ENCODE measurements at regions not wholly inside any gene's neighbourhood (a gene's known extent, or its start where the extent isn't known, plus 50 kb on each side); places are given as distances from the start of the nearest gene placed in this dataset.
A peak's percentile ranks its signal among the peaks of the same experiment; 100 is the strongest.

DNA sequence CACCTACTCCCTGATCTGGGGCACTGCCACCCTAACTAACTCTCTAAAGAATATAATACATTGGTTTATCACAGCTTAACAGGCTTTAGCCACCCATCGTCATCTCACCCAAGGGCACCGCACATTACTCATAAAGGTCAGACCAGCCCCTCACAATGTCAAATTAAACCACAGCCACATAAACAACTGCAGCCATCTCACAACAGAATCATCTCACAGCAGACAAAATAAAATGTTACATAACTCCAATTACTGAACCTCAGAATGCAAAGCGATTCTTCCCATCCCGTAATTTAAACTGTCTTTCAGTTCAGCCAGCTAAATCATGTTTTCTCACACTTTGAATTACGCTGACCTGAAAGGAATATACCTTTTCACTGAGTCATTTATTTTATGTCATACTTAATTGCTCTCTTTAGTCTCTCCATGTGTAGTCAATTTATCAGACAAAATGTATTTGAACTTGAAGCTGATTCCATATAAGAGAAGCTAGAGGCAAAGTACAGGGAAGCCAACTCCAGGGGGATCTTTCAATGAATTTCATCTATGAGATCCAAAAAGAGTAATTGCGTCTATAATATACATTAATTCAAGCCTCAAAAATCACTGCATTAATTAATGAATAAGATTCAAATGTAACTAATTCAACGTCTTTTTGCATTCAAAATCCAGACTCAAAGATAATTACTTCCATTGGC is 96.9 kb upstream of the NEBL start:
- no peaks in the 10 kb centered on the region for H3K9me3 Mint-ChIP-seq (ENCODE audit: low read depth)
- H3K4me1 Mint-ChIP-seq (ENCODE audit: low read depth): peaks cover 39% of the 10 kb centered on the region
- H3K27me3 Mint-ChIP-seq (ENCODE audit: low read depth): no peaks in the 10 kb centered on the region
- no peak for TF ChIP-seq CTCF (IDR thresholded peaks at IDR 0.05)
- peak overlapping the region; percentile 74 for H3K27ac Mint-ChIP-seq (ENCODE audit: unreplicated experiment)
- DNase-seq (ENCODE audit: low spot score): no peak
- H3K36me3 Mint-ChIP-seq (ENCODE audit: low read depth): no peaks in the 10 kb centered on the region
- H3K4me3 Mint-ChIP-seq (ENCODE audit: unreplicated experiment): no peak overlapping the region

DNA sequence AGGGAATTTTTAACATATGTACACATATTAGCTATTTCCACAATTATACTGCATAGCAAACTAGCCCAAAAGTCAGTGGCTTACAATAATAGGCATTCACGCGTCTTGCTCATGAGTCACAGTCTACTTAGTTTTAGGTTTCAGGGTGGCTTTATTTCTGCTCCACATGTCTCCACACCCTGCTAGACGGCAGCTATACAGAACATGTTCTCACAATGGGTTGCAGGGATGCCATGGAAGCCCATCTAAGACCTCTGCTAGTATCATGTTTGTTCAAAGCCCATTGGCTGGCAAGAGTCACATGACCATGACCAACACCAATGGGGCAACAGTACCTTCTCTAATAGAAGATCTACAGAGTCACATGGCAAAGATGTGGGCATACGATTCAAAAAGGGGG is 96.3 kb upstream of the NEBL start:
- peak overlapping the region; percentile 74 for H3K27ac Mint-ChIP-seq (ENCODE audit: unreplicated experiment)
- no peak for DNase-seq (ENCODE audit: low spot score)
- no peak overlapping the region for H3K4me3 Mint-ChIP-seq (ENCODE audit: unreplicated experiment)
- no peaks in the 10 kb centered on the region for H3K27me3 Mint-ChIP-seq (ENCODE audit: low read depth)
- TF ChIP-seq CTCF (IDR thresholded peaks at IDR 0.05): no peak
- no peaks in the 10 kb centered on the region for H3K9me3 Mint-ChIP-seq (ENCODE audit: low read depth)
- peaks cover 39% of the 10 kb centered on the region for H3K4me1 Mint-ChIP-seq (ENCODE audit: low read depth)
- H3K36me3 Mint-ChIP-seq (ENCODE audit: low read depth): no peaks in the 10 kb centered on the region

DNA sequence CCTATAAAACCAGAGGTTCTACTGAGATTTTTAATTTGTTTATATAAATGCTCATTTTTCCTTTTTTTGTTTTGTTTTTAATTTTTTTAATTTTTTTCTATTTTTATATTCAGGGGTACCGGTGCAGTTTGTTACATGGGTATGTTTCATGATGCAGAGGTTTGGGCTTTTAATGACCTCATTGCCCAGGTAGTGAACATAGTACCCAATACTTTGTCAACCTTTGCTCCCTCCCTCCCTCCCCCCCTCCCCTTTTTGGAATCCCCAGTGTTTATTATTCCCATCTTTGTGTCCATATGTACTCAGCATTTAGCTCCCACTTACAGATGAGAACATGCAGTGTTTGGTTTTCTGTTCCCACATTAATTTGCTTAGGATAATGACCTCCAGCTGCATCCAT is 94.4 kb upstream of the NEBL start:
- peaks cover 4% of the 10 kb centered on the region for H3K9me3 Mint-ChIP-seq (ENCODE audit: low read depth)
- no peak overlapping the region for H3K4me3 Mint-ChIP-seq (ENCODE audit: unreplicated experiment)
- H3K4me1 Mint-ChIP-seq (ENCODE audit: low read depth): peaks cover 39% of the 10 kb centered on the region
- H3K27me3 Mint-ChIP-seq (ENCODE audit: low read depth): peaks cover 4% of the 10 kb centered on the region
- H3K27ac Mint-ChIP-seq (ENCODE audit: unreplicated experiment): no peak overlapping the region
- no peak for TF ChIP-seq CTCF (IDR thresholded peaks at IDR 0.05)
- peaks cover 3% of the 10 kb centered on the region for H3K36me3 Mint-ChIP-seq (ENCODE audit: low read depth)
- DNase-seq (ENCODE audit: low spot score): no peak

DNA sequence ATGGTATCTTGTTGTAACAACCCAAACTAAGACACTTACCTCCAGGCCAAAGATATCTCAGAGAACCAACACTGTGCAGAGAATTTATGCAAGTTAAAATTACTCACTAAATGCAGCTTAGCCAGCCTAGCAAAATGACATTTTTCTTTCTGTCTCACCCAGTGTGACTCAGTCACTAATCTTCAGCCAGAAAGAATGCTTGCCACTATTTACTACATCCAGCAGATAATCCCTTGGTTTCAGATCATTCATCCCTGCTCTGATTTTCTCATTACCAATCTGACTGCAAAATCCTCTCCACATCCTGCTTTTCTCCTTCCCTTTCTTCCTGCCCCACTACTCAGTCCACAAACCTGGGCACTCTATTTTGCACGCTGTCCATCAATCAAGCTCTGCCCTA is 93.5 kb upstream of the NEBL start:
- Mint-ChIP-seq H3K4me1 (ENCODE audit: low read depth) (peaks cover 42% of the 10 kb centered on the region), H3K36me3 (ENCODE audit: low read depth) (peaks cover 3% of the 10 kb centered on the region), H3K9me3 (ENCODE audit: low read depth) (peaks cover 4% of the 10 kb centered on the region), H3K27me3 (ENCODE audit: low read depth) (peaks cover 4% of the 10 kb centered on the region), H3K4me3 (ENCODE audit: unreplicated experiment) (no peak overlapping the region), H3K27ac (ENCODE audit: unreplicated experiment) (peak overlapping the region; percentile 57)
- no peak for TF ChIP-seq CTCF (IDR thresholded peaks at IDR 0.05)
- DNase-seq (ENCODE audit: low spot score): no peak

GRCh38 chr10:20988357-20988983 is 91.4 kb upstream of the NEBL start:
- Mint-ChIP-seq H3K36me3 (ENCODE audit: low read depth) (peaks cover 3% of the 10 kb centered on the region), H3K4me1 (ENCODE audit: low read depth) (peaks cover 24% of the 10 kb centered on the region), H3K27me3 (ENCODE audit: low read depth) (peaks cover 4% of the 10 kb centered on the region), H3K27ac (ENCODE audit: unreplicated experiment) (no peak overlapping the region), H3K4me3 (ENCODE audit: unreplicated experiment) (no peak overlapping the region), H3K9me3 (ENCODE audit: low read depth) (peaks cover 4% of the 10 kb centered on the region)
- DNase-seq (ENCODE audit: low spot score): no peak
- TF ChIP-seq CTCF (IDR thresholded peaks at IDR 0.05): no peak
